Fibroblast of lung (primary cell): ENCODE measurements at regions not wholly inside any gene's neighbourhood (a gene's known extent, or its start where the extent isn't known, plus 50 kb on each side); places are given as distances from the start of the nearest gene placed in this dataset.
"Not testable (repeated sequence)": the region's sequence is repeated elsewhere in the genome, so short reads cannot be mapped to it uniquely, and the experiment has no call there.

Source experiments
- DNase-seq, 2 donors: peaks; one replicate each; pipeline versions ENCODE4 v3.0.0 to v3.0.0-alpha.2; 2010; ENCODE audit warnings: low read depth in 2 of 2
- H2AFZ ChIP-seq: 2 replicates; pipeline ENCODE4 v1.5.1; 2012; ENCODE audit warnings: low read length, control low read depth, inconsistent platforms
- H3K27ac ChIP-seq: 2 replicates; pipeline ENCODE4 v1.5.1; 2011; ENCODE audit warnings: low read length, control low read depth; ENCODE audit not compliant: insufficient read depth
- H3K27me3 ChIP-seq: 2 replicates; pipeline ENCODE4 v1.5.1; 2011; ENCODE audit warnings: mild to moderate bottlenecking, low read length; ENCODE audit not compliant: control insufficient read depth, insufficient read depth
- H3K36me3 ChIP-seq: 2 replicates; pipeline ENCODE4 v1.5.1; 2011; ENCODE audit warnings: low read length; ENCODE audit not compliant: control insufficient read depth, insufficient read depth
- H3K4me1 ChIP-seq: 2 replicates; pipeline ENCODE4 v1.5.1; 2011; ENCODE audit warnings: low read length; ENCODE audit not compliant: control insufficient read depth, insufficient read depth; ENCODE audit errors: extremely low read depth
- H3K4me2 ChIP-seq: 2 replicates; pipeline ENCODE4 v1.5.1; 2011; ENCODE audit warnings: low read length, control low read depth; ENCODE audit not compliant: insufficient read depth; ENCODE audit errors: extremely low read depth
- H3K4me3 ChIP-seq, 4 experiments: fragments of 200-600 bp in 1 of 4; sonication (generic) in 1 of 4; replicated peaks in 1 of 4; 2 replicates each; pipeline ENCODE4 v1.5.1; 2011 to 2016; ENCODE audit warnings: low read length in 4 of 4, low read depth in 3 of 4, mild to moderate bottlenecking in 3 of 4, control low read depth in 2 of 4, inconsistent platforms in 1 of 4, mixed read lengths in 1 of 4; ENCODE audit not compliant: insufficient read depth in 1 of 4; ENCODE audit errors: control extremely low read depth in 1 of 4
- H3K79me2 ChIP-seq: 2 replicates; pipeline ENCODE4 v1.5.1; 2012; ENCODE audit warnings: mild to moderate bottlenecking, low read length, inconsistent platforms; ENCODE audit not compliant: control insufficient read depth, insufficient read depth
- H3K9ac ChIP-seq: 2 replicates; pipeline ENCODE4 v1.5.1; 2011; ENCODE audit warnings: mild to moderate bottlenecking, low read length, control low read depth; ENCODE audit not compliant: insufficient read depth
- H3K9me3 ChIP-seq: 2 replicates; pipeline ENCODE4 v1.5.1; 2012; ENCODE audit warnings: low read depth, low read length; ENCODE audit not compliant: control insufficient read depth, insufficient read depth
- H4K20me1 ChIP-seq: 2 replicates; pipeline ENCODE4 v1.5.1; 2011; ENCODE audit warnings: low read length; ENCODE audit not compliant: control insufficient read depth, insufficient read depth; ENCODE audit errors: extremely low read depth
- TF ChIP-seq, protein P1 (sequence below), 2 donors: IDR thresholded peaks in 1 of 2; conservative IDR thresholded peaks in 1 of 2; 1 replicate in 1 of 2; 2 replicates in 1 of 2; pipeline ENCODE4 v1.5.1; 2011 to 2012; ENCODE audit warnings: low read length in 2 of 2, control low read depth in 1 of 2, inconsistent platforms in 1 of 2, low read depth in 1 of 2, mild to moderate bottlenecking in 1 of 2

DNA sequence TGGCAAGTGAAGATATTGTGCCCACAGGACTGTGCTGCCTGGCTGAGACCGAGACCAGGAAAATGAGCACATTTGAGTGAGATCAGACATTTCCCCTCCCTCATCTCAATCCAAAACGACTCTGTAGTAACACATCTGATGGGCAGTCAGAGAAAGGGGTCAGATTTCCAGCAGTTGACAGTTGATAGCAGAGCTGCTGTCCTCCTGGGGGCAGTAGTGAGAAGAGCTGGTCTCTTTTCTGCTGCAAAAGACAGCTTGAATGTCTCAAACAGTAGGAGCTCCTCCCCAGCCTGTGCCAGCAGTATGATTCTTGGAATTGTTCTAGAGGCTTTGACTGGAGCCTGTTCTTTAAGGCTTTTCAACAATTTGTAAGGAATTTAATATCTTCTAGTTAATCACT, 1396.3 kb downstream of the RPIA start:
- H3K4me3 ChIP-seq, H3K36me3 ChIP-seq, H3K9ac ChIP-seq, H3K27me3 ChIP-seq, H2AFZ ChIP-seq, H3K27ac ChIP-seq, H4K20me1 ChIP-seq, DNase-seq, H3K4me1 ChIP-seq, H3K9me3 ChIP-seq, H3K79me2 ChIP-seq, H3K4me2 ChIP-seq: not testable (repeated sequence)
- TF ChIP-seq, protein P1, sequence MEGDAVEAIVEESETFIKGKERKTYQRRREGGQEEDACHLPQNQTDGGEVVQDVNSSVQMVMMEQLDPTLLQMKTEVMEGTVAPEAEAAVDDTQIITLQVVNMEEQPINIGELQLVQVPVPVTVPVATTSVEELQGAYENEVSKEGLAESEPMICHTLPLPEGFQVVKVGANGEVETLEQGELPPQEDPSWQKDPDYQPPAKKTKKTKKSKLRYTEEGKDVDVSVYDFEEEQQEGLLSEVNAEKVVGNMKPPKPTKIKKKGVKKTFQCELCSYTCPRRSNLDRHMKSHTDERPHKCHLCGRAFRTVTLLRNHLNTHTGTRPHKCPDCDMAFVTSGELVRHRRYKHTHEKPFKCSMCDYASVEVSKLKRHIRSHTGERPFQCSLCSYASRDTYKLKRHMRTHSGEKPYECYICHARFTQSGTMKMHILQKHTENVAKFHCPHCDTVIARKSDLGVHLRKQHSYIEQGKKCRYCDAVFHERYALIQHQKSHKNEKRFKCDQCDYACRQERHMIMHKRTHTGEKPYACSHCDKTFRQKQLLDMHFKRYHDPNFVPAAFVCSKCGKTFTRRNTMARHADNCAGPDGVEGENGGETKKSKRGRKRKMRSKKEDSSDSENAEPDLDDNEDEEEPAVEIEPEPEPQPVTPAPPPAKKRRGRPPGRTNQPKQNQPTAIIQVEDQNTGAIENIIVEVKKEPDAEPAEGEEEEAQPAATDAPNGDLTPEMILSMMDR (conservative IDR thresholded peaks at IDR 0.05 in 1 of 2, IDR thresholded peaks at IDR 0.05 in 1 of 2; ENCODE audit: low read depth in 1 of 2, low read length in 2 of 2) = peak in 1 of 2 donors; percentile 4

DNA sequence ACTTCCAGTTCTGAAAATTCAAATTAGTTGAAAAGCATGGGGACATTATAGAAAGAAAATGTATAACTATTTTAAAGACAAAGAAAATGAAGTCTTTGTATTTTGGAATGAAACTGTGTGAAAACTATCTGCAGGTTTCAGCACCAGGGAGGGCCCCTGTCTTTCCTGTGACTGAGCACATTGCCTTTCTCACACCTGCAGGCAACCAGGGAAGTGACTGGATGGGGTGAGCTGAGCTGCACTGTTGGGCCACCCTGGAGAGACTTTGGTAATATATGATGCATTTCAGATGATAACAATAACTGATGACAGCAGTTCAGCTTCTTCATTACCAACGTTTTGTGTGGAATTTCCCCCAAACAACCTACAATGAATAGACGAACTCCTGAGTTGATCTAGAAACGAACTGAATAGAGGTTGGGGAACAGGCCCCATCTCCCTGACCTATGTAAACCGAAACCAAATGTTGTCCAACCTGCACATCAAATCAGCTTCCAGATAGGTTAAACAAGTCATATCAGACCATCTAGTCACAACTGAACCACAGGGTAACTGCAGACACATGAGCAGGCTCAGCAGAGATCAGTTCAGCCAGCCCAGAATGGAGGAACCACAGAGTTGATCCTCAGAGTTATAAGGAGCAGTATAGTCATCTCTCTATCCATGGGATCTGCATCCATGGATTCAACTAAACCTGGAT, 1402.2 kb downstream of the RPIA start:
- H3K9ac ChIP-seq = not testable (repeated sequence)

DNA sequence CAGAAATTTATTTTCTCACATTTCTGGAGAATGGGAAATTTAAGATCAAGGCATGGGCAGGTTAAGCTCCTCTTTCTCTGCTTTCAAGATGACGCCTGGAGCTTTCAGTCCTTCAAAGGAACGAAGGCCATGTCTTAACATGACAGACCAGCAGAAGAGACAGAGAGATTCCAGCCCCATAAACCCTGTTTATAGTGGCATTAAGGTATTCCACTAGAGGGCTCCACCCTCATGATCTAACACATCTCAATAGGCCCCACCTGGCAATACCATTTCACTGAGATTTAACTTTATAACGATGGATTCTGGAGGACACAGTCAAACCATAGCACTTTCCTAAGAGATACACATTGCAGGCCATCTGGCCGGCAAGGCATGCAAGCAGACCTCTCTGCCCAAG, 1406.1 kb downstream of the RPIA start:
- not testable (repeated sequence) for H4K20me1 ChIP-seq, H3K36me3 ChIP-seq, H3K4me2 ChIP-seq, H3K27ac ChIP-seq, H3K4me3 ChIP-seq, H3K4me1 ChIP-seq, H3K9me3 ChIP-seq, H3K27me3 ChIP-seq, DNase-seq, H3K9ac ChIP-seq, H2AFZ ChIP-seq, H3K79me2 ChIP-seq

More for the DNA sequence above, 1402.2 kb downstream of the RPIA start:
- not testable (repeated sequence) for DNase-seq, H3K4me3 ChIP-seq, H3K27me3 ChIP-seq, H4K20me1 ChIP-seq, H3K27ac ChIP-seq, H3K4me1 ChIP-seq, H3K4me2 ChIP-seq, H3K9me3 ChIP-seq, H3K79me2 ChIP-seq, H3K36me3 ChIP-seq, H2AFZ ChIP-seq

DNA sequence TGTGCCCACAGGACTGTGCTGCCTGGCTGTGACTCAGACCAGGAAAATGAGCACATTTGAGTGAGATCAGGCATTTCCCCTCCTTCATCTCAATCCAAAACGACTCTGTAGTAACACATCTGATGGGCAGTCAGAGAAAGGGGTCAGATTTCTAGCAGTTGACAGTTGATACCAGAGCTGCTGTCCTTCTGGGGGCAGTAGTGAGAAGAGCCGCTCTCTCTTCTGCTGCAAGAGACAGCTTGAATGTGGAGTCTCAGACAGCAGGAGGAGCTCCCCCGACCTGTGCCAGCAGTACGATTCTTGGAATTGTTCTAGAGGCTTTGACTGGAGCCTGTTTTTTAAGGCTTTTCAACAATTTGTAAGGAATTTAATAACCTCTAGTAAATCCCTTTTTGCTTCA, 1413.7 kb downstream of the RPIA start:
- not testable (repeated sequence) for H3K79me2 ChIP-seq, H3K27me3 ChIP-seq, H3K9ac ChIP-seq, H3K27ac ChIP-seq, H2AFZ ChIP-seq, H4K20me1 ChIP-seq, H3K36me3 ChIP-seq, H3K9me3 ChIP-seq, H3K4me2 ChIP-seq, H3K4me1 ChIP-seq, DNase-seq, H3K4me3 ChIP-seq

DNA sequence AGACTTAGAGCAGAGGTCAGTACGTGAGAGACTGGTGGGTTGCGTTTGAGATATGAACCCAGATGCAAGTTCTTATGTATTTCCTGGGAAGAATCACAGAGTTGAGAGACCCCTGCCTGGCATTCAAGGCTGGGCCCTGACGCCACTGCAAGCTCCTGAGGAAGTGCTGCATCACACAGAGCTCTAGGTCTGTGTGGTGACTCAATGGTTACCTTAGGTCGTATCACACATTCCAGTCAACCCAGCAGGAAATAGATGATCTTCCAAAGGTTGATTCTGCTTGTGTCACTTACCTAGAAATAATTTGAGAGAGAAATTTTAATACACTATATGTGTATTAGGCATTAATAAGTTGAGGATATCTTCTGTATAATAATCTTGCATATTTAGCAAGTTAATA, 1431.9 kb downstream of the RPIA start:
- not testable (repeated sequence) for H3K4me2 ChIP-seq, H4K20me1 ChIP-seq

DNA sequence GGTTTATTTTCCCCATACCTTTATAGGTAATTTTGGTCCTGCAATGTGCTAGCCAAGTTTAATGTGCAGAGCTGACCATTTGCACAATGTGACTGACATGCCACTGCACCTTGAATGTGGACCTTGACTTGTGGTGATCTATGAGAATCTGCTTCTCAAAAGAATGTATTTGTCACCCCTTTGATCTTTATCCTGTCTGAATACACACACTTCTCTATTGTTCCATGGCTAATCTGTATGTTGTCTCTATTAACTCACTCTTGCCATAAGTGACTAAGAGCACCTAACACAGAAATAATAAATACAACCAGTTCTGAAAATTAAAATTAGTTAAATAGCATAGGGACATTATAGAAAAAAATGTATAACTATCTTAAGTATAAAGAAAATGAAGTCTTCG, 1447.6 kb downstream of the RPIA start:
- H3K9me3 ChIP-seq, H3K27ac ChIP-seq, H4K20me1 ChIP-seq, H3K36me3 ChIP-seq, H3K4me2 ChIP-seq, H3K79me2 ChIP-seq, H3K4me3 ChIP-seq, DNase-seq, H3K9ac ChIP-seq, H3K27me3 ChIP-seq, H2AFZ ChIP-seq, H3K4me1 ChIP-seq: not testable (repeated sequence)

More for the DNA sequence above, 1431.9 kb downstream of the RPIA start:
- H3K4me3 ChIP-seq, H3K36me3 ChIP-seq, H3K79me2 ChIP-seq, H3K27me3 ChIP-seq, H2AFZ ChIP-seq, H3K9ac ChIP-seq, H3K27ac ChIP-seq, DNase-seq, H3K9me3 ChIP-seq, H3K4me1 ChIP-seq: not testable (repeated sequence)
